ENCODE measurements at regions not wholly inside any gene's neighbourhood (a gene's known extent, or its start where the extent isn't known, plus 50 kb on each side); places are given as distances from the start of the nearest gene placed in this dataset.

DNA sequence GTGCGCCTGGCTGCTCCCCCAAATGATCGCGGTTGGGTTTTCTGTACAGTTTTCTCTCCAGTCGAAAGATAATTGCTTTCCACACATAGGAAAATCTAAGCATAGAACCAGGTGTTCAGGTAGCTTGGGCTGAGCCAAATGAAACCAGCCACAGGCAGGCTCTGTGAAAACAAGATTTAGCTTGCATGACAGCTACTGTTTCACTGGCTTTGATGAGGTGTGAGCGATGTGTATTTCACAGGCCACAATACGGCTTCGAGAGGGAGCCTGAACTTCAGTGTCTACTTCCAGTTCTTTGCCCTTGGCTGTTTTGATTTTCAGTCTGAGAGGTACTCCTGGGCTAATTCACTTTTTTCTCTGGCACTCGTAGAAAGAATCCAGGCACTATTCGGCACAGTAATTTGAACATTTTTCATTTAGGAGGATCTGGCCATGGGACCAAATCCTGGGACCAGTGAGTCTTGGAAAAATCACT lies 110.5 kb downstream of the JCAD start:
- TF ChIP-seq EZH2 (IDR thresholded peaks at IDR 0.05; ENCODE audit: low read length, unreplicated experiment) (no peak), EZH2phosphoT487 (IDR thresholded peaks at IDR 0.05; ENCODE audit: borderline replicate concordance, low read length) (no peak)
- TF ChIP-seq, protein P1, sequence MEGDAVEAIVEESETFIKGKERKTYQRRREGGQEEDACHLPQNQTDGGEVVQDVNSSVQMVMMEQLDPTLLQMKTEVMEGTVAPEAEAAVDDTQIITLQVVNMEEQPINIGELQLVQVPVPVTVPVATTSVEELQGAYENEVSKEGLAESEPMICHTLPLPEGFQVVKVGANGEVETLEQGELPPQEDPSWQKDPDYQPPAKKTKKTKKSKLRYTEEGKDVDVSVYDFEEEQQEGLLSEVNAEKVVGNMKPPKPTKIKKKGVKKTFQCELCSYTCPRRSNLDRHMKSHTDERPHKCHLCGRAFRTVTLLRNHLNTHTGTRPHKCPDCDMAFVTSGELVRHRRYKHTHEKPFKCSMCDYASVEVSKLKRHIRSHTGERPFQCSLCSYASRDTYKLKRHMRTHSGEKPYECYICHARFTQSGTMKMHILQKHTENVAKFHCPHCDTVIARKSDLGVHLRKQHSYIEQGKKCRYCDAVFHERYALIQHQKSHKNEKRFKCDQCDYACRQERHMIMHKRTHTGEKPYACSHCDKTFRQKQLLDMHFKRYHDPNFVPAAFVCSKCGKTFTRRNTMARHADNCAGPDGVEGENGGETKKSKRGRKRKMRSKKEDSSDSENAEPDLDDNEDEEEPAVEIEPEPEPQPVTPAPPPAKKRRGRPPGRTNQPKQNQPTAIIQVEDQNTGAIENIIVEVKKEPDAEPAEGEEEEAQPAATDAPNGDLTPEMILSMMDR (conservative IDR thresholded peaks at IDR 0.05; ENCODE audit: low read depth, low read length): no peak
- peak; percentile 23 for DNase-seq
- Histone ChIP-seq H3K4me1 (ENCODE audit: insufficient read depth, low read length) (peaks cover 37% of the 10 kb centered on the region), H3K4me3 (ENCODE audit: low read length) (peak overlapping the region; percentile 38; the same call in 1 of the 2 replicates), H3K27me3 (ENCODE audit: low read length) (no peaks in the 10 kb centered on the region), H4K20me1 (ENCODE audit: low read length) (no peaks in the 10 kb centered on the region), H3K9me2 (replicated peaks; ENCODE audit: low read length) (no peaks in the 10 kb centered on the region), H3K9ac (ENCODE audit: low read length) (peak overlapping the region; percentile 55), H3K79me2 (ENCODE audit: low read length) (no peaks in the 10 kb centered on the region), H3K4me2 (ENCODE audit: low read length) (peak overlapping the region; percentile 76), H3K27ac (ENCODE audit: low read length) (peak overlapping the region; percentile 93), H2AFZ (ENCODE audit: low read length) (no peak overlapping the region), H3K9me3 (ENCODE audit: low read length) (no peaks in the 10 kb centered on the region), H3K36me3 (ENCODE audit: low read depth, low read length) (no peaks in the 10 kb centered on the region), H3F3A (ENCODE audit: low read length, unreplicated experiment) (no peaks in the 10 kb centered on the region)
- intact Hi-C loops (cut with micrococcal nuclease): no loop called here
- ATAC-seq: no peak
- ChIA-PET CTCF (interaction anchor here (1.6 kb wide), 1 partner anchor 89 kb away, joined by 4 read pairs; no protein-coding TSS in a partner anchor), POLR2A (ENCODE audit: unreplicated experiment) (no interaction called here)
- BruUV-seq (replicated peaks): no TSS peak

DNA sequence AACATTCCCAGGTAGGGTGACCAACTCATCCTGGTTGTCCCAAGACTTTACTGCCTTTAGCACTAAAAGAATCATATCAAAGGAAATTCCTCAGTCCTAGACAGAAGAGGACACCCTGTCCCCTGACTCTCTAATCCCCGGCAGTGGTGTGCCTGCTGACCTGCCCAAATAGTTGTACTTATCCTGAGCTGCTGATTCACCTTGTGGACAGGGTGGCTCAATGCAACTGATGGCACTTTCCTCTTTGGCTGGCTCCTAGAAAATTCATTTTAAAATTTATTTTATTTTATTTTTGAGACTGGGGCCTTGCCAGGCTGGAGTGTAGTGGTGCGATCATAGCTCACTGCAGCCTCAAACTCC lies 111.7 kb downstream of the JCAD start:
- CTCF ChIA-PET: no interaction called here

More for the DNA sequence above, 111.7 kb downstream of the JCAD start:
- peak; percentile 19 for DNase-seq
- Histone ChIP-seq H3K9me2 (replicated peaks; ENCODE audit: low read length) (no peaks in the 10 kb centered on the region), H4K20me1 (ENCODE audit: low read length) (no peaks in the 10 kb centered on the region), H3K27ac (ENCODE audit: low read length) (peak overlapping the region; percentile 48; the same call in 1 of the 2 replicates), H3K27me3 (ENCODE audit: low read length) (no peaks in the 10 kb centered on the region), H3K36me3 (ENCODE audit: low read depth, low read length) (no peaks in the 10 kb centered on the region), H3K9me3 (ENCODE audit: low read length) (no peaks in the 10 kb centered on the region), H3K79me2 (ENCODE audit: low read length) (no peaks in the 10 kb centered on the region), H3K4me3 (ENCODE audit: low read length) (no peak overlapping the region), H3K4me1 (ENCODE audit: insufficient read depth, low read length) (peaks cover 37% of the 10 kb centered on the region), H3K9ac (ENCODE audit: low read length) (no peak overlapping the region), H3F3A (ENCODE audit: low read length, unreplicated experiment) (no peaks in the 10 kb centered on the region), H2AFZ (ENCODE audit: low read length) (no peak overlapping the region), H3K4me2 (ENCODE audit: low read length) (no peak overlapping the region)
- TF ChIP-seq EZH2 (IDR thresholded peaks at IDR 0.05; ENCODE audit: low read length, unreplicated experiment): no peak
- TF ChIP-seq EZH2phosphoT487 (IDR thresholded peaks at IDR 0.05; ENCODE audit: borderline replicate concordance, low read length): no peak
- TF ChIP-seq, protein P1 (conservative IDR thresholded peaks at IDR 0.05; ENCODE audit: low read depth, low read length): peak; percentile 15; the same call in 1 of the 2 replicates
- no TSS peak for BruUV-seq (replicated peaks)
- POLR2A ChIA-PET (ENCODE audit: unreplicated experiment): no interaction called here
- 0 out of 2 replicates have a peak, but pooled peaks have one; percentile 43 for ATAC-seq
- intact Hi-C loops (cut with micrococcal nuclease): no loop called here
